K562 (cell line): ENCODE measurements at regions not wholly inside any gene's neighbourhood (a gene's known extent, or its start where the extent isn't known, plus 50 kb on each side); places are given as distances from the start of the nearest gene placed in this dataset.

Source experiments
- ATAC-seq: fragments of 200-7000 bp; cut with Tn5 transposase; 3 replicates; pipeline ENCODE4 v1.9.1; 2020; ENCODE audit warnings: moderate library complexity
- BruUV-seq: library from RNA; stranded (reverse); fragments of 400-500 nt; replicated peaks from 2 replicates; lab custom pipeline; 2021; lab: Mats Ljungman, UMichigan
- CTCF ChIA-PET: fragments of 300-600 bp; formaldehyde crosslinking; extraction: SDS; loops from one replicate; lab custom pipeline; 2021; ENCODE audit warnings: low intra/inter-chr PET ratio; lab: Yijun Ruan, JAX
- POLR2A ChIA-PET: fragments of 300-600, 350-650 bp; sonication (Branson Sonifier 250); formaldehyde crosslinking; extraction: SDS; loops from one replicate; lab custom pipeline; 2021; ENCODE audit warnings: antibody characterized with exemption, inconsistent platforms; lab: Yijun Ruan, JAX
- DNase-seq, 4 experiments: peaks; one replicate each; pipeline versions ENCODE4 v3.0.0 to v3.0.0-alpha.2; 2011 to 2018; ENCODE audit warnings: low spot score in 3 of 4, mixed read lengths in 3 of 4; ENCODE audit errors: extremely low read depth in 1 of 4
- FAIRE-seq: peaks from 2 replicates; lab custom pipeline; 2011; peaks lifted over from hg19 to GRCh38; lab: Jason Lieb, UNC
- H2AFZ ChIP-seq: 2 replicates; pipeline ENCODE4 v1.6.0; 2011; ENCODE audit warnings: low read depth, low read length, control low read depth, inconsistent platforms
- H3K27ac ChIP-seq: fragments of 200-600 bp; 3 replicates; pipeline ENCODE4 v1.8.0; 2011; ENCODE audit warnings: low read depth, mild to moderate bottlenecking, control low read depth, inconsistent platforms, low read length, moderate library complexity, mixed read lengths; ENCODE audit errors: extremely low read depth
- H3K27me3 ChIP-seq, 2 experiments: fragments of 300-600 bp in 1 of 2; 2 replicates in 1 of 2; 3 replicates in 1 of 2; pipeline versions ENCODE4 v1.6.0 to v1.8.0; 2011; ENCODE audit warnings: inconsistent platforms in 2 of 2, low read length in 2 of 2, mild to moderate bottlenecking in 1 of 2, mixed read lengths in 1 of 2, moderate library complexity in 1 of 2; ENCODE audit not compliant: control insufficient read depth in 2 of 2, insufficient read depth in 2 of 2
- H3K36me3 ChIP-seq: fragments of 300-600 bp; 3 replicates; pipeline ENCODE4 v1.8.0; 2011; ENCODE audit warnings: mild to moderate bottlenecking, low read length, inconsistent platforms; ENCODE audit not compliant: control insufficient read depth, insufficient read depth
- H3K4me1 ChIP-seq, 2 experiments: fragments of 200-600 bp in 1 of 2; replicated peaks in 1 of 2; 2 replicates in 1 of 2; 3 replicates in 1 of 2; pipeline versions ENCODE4 v1.5.1 to v1.8.0; 2011; ENCODE audit warnings: inconsistent platforms in 2 of 2, low read length in 2 of 2, mild to moderate bottlenecking in 1 of 2, mixed read lengths in 1 of 2, moderate library complexity in 1 of 2; ENCODE audit not compliant: control insufficient read depth in 2 of 2, insufficient read depth in 2 of 2
- H3K4me2 ChIP-seq: 2 replicates; pipeline ENCODE4 v1.6.1; 2011; ENCODE audit warnings: low read length, control low read depth, inconsistent platforms, mixed read lengths; ENCODE audit not compliant: insufficient read depth
- H3K4me3 ChIP-seq: fragments of 200-600 bp; sonication (generic), shearing (Covaris generic); 2 replicates; pipeline ENCODE4 v1.5.1; 2016; ENCODE audit warnings: control low read depth, inconsistent platforms
- H3K79me2 ChIP-seq: fragments of 200-600 bp; 3 replicates; pipeline ENCODE4 v1.8.0; 2011; ENCODE audit warnings: low read length, inconsistent platforms; ENCODE audit not compliant: control insufficient read depth, insufficient read depth
- H3K9ac ChIP-seq, 2 experiments: 2 replicates each; pipeline versions ENCODE4 v1.6.0 to v1.6.1; 2011; ENCODE audit warnings: low read depth in 2 of 2, low read length in 2 of 2, control low read depth in 1 of 2, inconsistent platforms in 1 of 2, mild to moderate bottlenecking in 1 of 2, mixed read lengths in 1 of 2; ENCODE audit not compliant: insufficient read depth in 1 of 2
- H3K9me1 ChIP-seq: one replicate; pipeline ENCODE4 v1.6.0; 2011; ENCODE audit warnings: inconsistent platforms, mild to moderate bottlenecking, low read length, moderate library complexity; ENCODE audit not compliant: control insufficient read depth, insufficient read depth
- H3K9me3 ChIP-seq: replicated peaks from 2 replicates; pipeline ENCODE4 v1.5.1; 2011; ENCODE audit warnings: low read depth, low read length, inconsistent platforms; ENCODE audit not compliant: control insufficient read depth, insufficient read depth
- H4K20me1 ChIP-seq: replicated peaks from 2 replicates; pipeline ENCODE4 v1.6.1; 2011; ENCODE audit warnings: low read length, inconsistent platforms, mixed read lengths; ENCODE audit not compliant: control insufficient read depth, insufficient read depth
- ARID1B ChIP-seq: fragments of 450-650 bp; IDR thresholded peaks from 2 replicates; pipeline ENCODE4 v1.6.1; 2016; ENCODE audit warnings: antibody characterized with exemption, mild to moderate bottlenecking, inconsistent platforms
- DNMT1 ChIP-seq: fragments of 450-650 bp; IDR thresholded peaks from 2 replicates; pipeline ENCODE4 v1.6.1; 2016; ENCODE audit warnings: antibody characterized with exemption, mild to moderate bottlenecking
- E4F1 ChIP-seq: fragments of 250-450 bp; sonication (Bioruptor Pico); IDR thresholded peaks from 2 replicates; pipeline ENCODE4 v1.5.0; 2021; ENCODE audit warnings: mild to moderate bottlenecking, borderline replicate concordance
- FUS ChIP-seq: fragments of 200-400 bp; formaldehyde crosslinking; optimal IDR thresholded peaks from 2 replicates; pipeline ENCODE3; 2017; ENCODE audit warnings: low read depth, low read length
- MCM2 ChIP-seq: fragments of 450-650 bp; IDR thresholded peaks from 2 replicates; pipeline ENCODE4 v1.6.1; 2017; ENCODE audit warnings: low read depth, mild to moderate bottlenecking
- MEF2D ChIP-seq: conservative IDR thresholded peaks from 2 replicates; pipeline ENCODE4 v1.6.1; 2016; ENCODE audit warnings: low read depth, missing genetic modification characterization, missing compliant biosample characterization
- NKRF ChIP-seq: fragments of 450-650 bp; IDR thresholded peaks from 2 replicates; pipeline ENCODE4 v1.6.1; 2016; ENCODE audit warnings: borderline replicate concordance
- PHF21A ChIP-seq: fragments of 450-650 bp; IDR thresholded peaks from 2 replicates; pipeline ENCODE4 v1.6.1; 2017; ENCODE audit warnings: low read depth, borderline replicate concordance
- RBM15 ChIP-seq: fragments of 200-400 bp; formaldehyde crosslinking; IDR thresholded peaks from 2 replicates; pipeline ENCODE4 v1.6.1; 2018; ENCODE audit warnings: mild to moderate bottlenecking, low read length, moderate library complexity; ENCODE audit not compliant: insufficient read depth
- RBM17 ChIP-seq: fragments of 200-400 bp; formaldehyde crosslinking; IDR thresholded peaks from 2 replicates; pipeline ENCODE4 v1.6.1; 2017; ENCODE audit warnings: low read depth, mild to moderate bottlenecking, low read length, borderline replicate concordance
- SRF ChIP-seq, 2 experiments: fragments of 250-450, 450-650 bp in 1 of 2; sonication (Bioruptor Pico) in 1 of 2; sonication (generic) in 1 of 2; formaldehyde crosslinking; IDR thresholded peaks; 2 replicates each; pipeline versions ENCODE4 v1.5.0 to v1.5.1; 2020 to 2022; ENCODE audit warnings: mild to moderate bottlenecking in 1 of 2, missing genetic modification reagents in 1 of 2
- SUPT5H ChIP-seq: fragments of 450-650 bp; IDR thresholded peaks from 2 replicates; pipeline ENCODE4 v1.6.1; 2016
- ZNF12 ChIP-seq: sonication (generic); formaldehyde crosslinking; IDR thresholded peaks from 2 replicates; pipeline ENCODE4 v1.4.0; 2020; ENCODE audit warnings: mild to moderate bottlenecking, missing genetic modification reagents
- ZNF263 ChIP-seq: sonication (generic); formaldehyde crosslinking; IDR thresholded peaks from 2 replicates; pipeline ENCODE4 v1.8.0; 2022; ENCODE audit warnings: mild to moderate bottlenecking, missing genetic modification reagents, borderline replicate concordance
- ZNF347 ChIP-seq: fragments of 450-650 bp; formaldehyde crosslinking; IDR thresholded peaks from 2 replicates; pipeline ENCODE4 v1.4.0; 2020; ENCODE audit warnings: low read depth, mild to moderate bottlenecking, moderate library complexity
- ZNF507 ChIP-seq: conservative IDR thresholded peaks from 2 replicates; pipeline ENCODE4 v1.6.1; 2017; ENCODE audit warnings: missing genetic modification characterization, missing compliant biosample characterization
- WGBS: fragments of 100-300 bp; shearing (Covaris generic); methylation state at CpG from one replicate; pipeline ENCODE4 v1.1.6; 2016; ENCODE audit warnings: low coverage, mixed read lengths; ENCODE audit not compliant: insufficient coverage; ENCODE audit errors: missing lambda C conversion rate; 5-methylcytosine and 5-hydroxymethylcytosine counted together
- in situ Hi-C: fragments of 300-500 bp; cut with MboI; formaldehyde crosslinking; loops from 4 replicates; pipeline ENCODE4 v1.15.0; 2018; ENCODE audit warnings: inconsistent platforms, mixed read lengths
- intact Hi-C: fragments of 100-400 bp; cut with micrococcal nuclease; formaldehyde crosslinking; loops from 2 replicates; pipeline ENCODE4 v1.14.2; 2022

GRCh38 chr20:58129721-58130151, 98.7 kb downstream of the ANKRD60 start:
- H3K4me1 ChIP-seq: no peaks in the 10 kb centered on the region
- WGBS: 0% methylated on average over 7 of the region's 13 CpGs
- no peaks in the 10 kb centered on the region for H3K79me2 ChIP-seq
- no peak overlapping the region for H3K4me2 ChIP-seq
- 0 out of 2 replicates have a peak, but pooled peaks cover 4% of the 10 kb centered on the region for H4K20me1 ChIP-seq
- ChIA-PET CTCF (interaction anchor here (0.5 kb wide), 1 partner anchor 1274 kb away, joined by 3 read pairs; no protein-coding TSS in a partner anchor), POLR2A (interaction anchor here (0.9 kb wide), 1 partner anchor 14 kb away, joined by 3 read pairs; no protein-coding TSS in a partner anchor)
- DNase-seq (no peak), FAIRE-seq (no peak), ATAC-seq (no peak)
- no TSS peak for BruUV-seq
- TF ChIP-seq ZNF263 (CRISPR knock-in tag) (no peak), RBM15 (no peak), ZNF347 (no peak), E4F1 (CRISPR knock-in tag) (no peak), ARID1B (no peak), ZNF507 (tag) (no peak), RBM17 (no peak), SUPT5H (no peak), NKRF (no peak), SRF (CRISPR knock-in tag; IDR thresholded peaks at IDR 0.05) (no peak), PHF21A (no peak), FUS (no peak), DNMT1 (no peak), MCM2 (no peak), ZNF12 (CRISPR knock-in tag) (no peak), MEF2D (tag) (no peak)
- H3K4me3 ChIP-seq: no peak overlapping the region
- no peak overlapping the region for H2AFZ ChIP-seq
- H3K36me3 ChIP-seq: no peaks in the 10 kb centered on the region
- in situ Hi-C loops: no loop called here
- H3K9ac ChIP-seq: no peak overlapping the region
- no peak overlapping the region for H3K27ac ChIP-seq
- intact Hi-C loops: no loop called here
- H3K9me1 ChIP-seq: no peaks in the 10 kb centered on the region
- H3K9me3 ChIP-seq: no peaks in the 10 kb centered on the region
- H3K27me3 ChIP-seq: peaks cover 17 to 30% of the 10 kb centered on the region in 2 experiments; a peak in 4 of 5 replicates
